IMR-90 (cell line): ENCODE measurements at regions not wholly inside any gene's neighbourhood (a gene's known extent, or its start where the extent isn't known, plus 50 kb on each side); places are given as distances from the start of the nearest gene placed in this dataset.
A peak's percentile ranks its signal among the peaks of the same experiment; 100 is the strongest.

ENCODE experiments used
- ATAC-seq: fragments of 200-7000 bp; cut with Tn5 transposase; 2 replicates; pipeline ENCODE4 v1.9.1; 2020; ENCODE audit warnings: low read depth, mild to moderate bottlenecking, moderate library complexity
- BruUV-seq: library from RNA; stranded (reverse); fragments of 400-500 nt; replicated peaks from 2 replicates; lab custom pipeline; 2021; lab: Mats Ljungman, UMichigan
- CTCF ChIA-PET: fragments of 300-600 bp; formaldehyde crosslinking; extraction: SDS; loops from one replicate; lab custom pipeline; 2021; ENCODE audit warnings: antibody characterized with exemption; lab: Yijun Ruan, JAX
- POLR2A ChIA-PET: fragments of 300-600 bp; sonication (Branson Sonifier 250); formaldehyde crosslinking; loops from one replicate; lab custom pipeline; 2022; ENCODE audit warnings: antibody characterized with exemption; ENCODE audit not compliant: unreplicated experiment; lab: Charles Lee
- DNase-seq: peaks from one replicate; pipeline ENCODE4 v3.0.0; 2013
- H2AFZ ChIP-seq: replicated peaks from 2 replicates; pipeline ENCODE3; 2013; ENCODE audit warnings: low read length, mild to moderate bottlenecking; ENCODE audit not compliant: poor library complexity
- H2AK5ac ChIP-seq: 2 replicates; pipeline ENCODE4 v1.6.1; 2013; ENCODE audit warnings: low read depth, low read length, inconsistent platforms
- H2AK9ac ChIP-seq: replicated peaks from 2 replicates; pipeline ENCODE3; 2013; ENCODE audit warnings: mild to moderate bottlenecking, low read depth, low read length, moderate library complexity; ENCODE audit not compliant: poor library complexity
- H2BK120ac ChIP-seq: 2 replicates; pipeline ENCODE4 v1.6.1; 2013; ENCODE audit warnings: low read depth, low read length, inconsistent platforms
- H2BK15ac ChIP-seq: 3 replicates; pipeline ENCODE4 v1.6.1; 2013; ENCODE audit warnings: low read depth, low read length, inconsistent platforms
- H2BK20ac ChIP-seq: 2 replicates; pipeline ENCODE4 v1.6.1; 2013; ENCODE audit warnings: low read depth, mild to moderate bottlenecking, inconsistent platforms, low read length, moderate library complexity
- H2BK5ac ChIP-seq: 2 replicates; pipeline ENCODE4 v1.6.1; 2013; ENCODE audit warnings: mild to moderate bottlenecking, low read depth, low read length, inconsistent platforms; ENCODE audit not compliant: poor library complexity, severe bottlenecking
- H3K14ac ChIP-seq: replicated peaks from 2 replicates; pipeline ENCODE4 v1.6.1; 2013; ENCODE audit warnings: low read depth, low read length, inconsistent platforms
- H3K18ac ChIP-seq: 2 replicates; pipeline ENCODE4 v1.6.1; 2013; ENCODE audit warnings: low read depth, low read length, control low read depth
- H3K23ac ChIP-seq: 2 replicates; pipeline ENCODE4 v1.6.1; 2013; ENCODE audit warnings: low read depth, low read length, inconsistent platforms
- H3K27ac ChIP-seq: 2 replicates; pipeline ENCODE4 v1.5.1; 2013; ENCODE audit warnings: mild to moderate bottlenecking, control low read depth, low read length; ENCODE audit not compliant: insufficient read depth
- H3K27me3 ChIP-seq: 2 replicates; pipeline ENCODE4 v1.6.1; 2013; ENCODE audit warnings: low read length; ENCODE audit not compliant: control insufficient read depth, insufficient read depth
- H3K36me3 ChIP-seq: 2 replicates; pipeline ENCODE4 v1.6.1; 2013; ENCODE audit warnings: low read length, mixed read lengths; ENCODE audit not compliant: control insufficient read depth, insufficient read depth
- H3K4ac ChIP-seq: 2 replicates; pipeline ENCODE4 v1.6.1; 2013; ENCODE audit warnings: low read depth, low read length, inconsistent platforms
- H3K4me1 ChIP-seq: 2 replicates; pipeline ENCODE4 v1.6.1; 2013; ENCODE audit warnings: low read length, mixed read lengths; ENCODE audit not compliant: control insufficient read depth, insufficient read depth
- H3K4me2 ChIP-seq: 2 replicates; pipeline ENCODE4 v1.6.1; 2013; ENCODE audit warnings: low read depth, mild to moderate bottlenecking, control low read depth, low read length, moderate library complexity
- H3K4me3 ChIP-seq: 2 replicates; pipeline ENCODE4 v1.5.1; 2013; ENCODE audit warnings: low read depth, mild to moderate bottlenecking, control low read depth, low read length, moderate library complexity; ENCODE audit not compliant: insufficient read depth
- H3K56ac ChIP-seq: 2 replicates; pipeline ENCODE4 v1.6.1; 2013; ENCODE audit warnings: low read length, inconsistent platforms; ENCODE audit not compliant: insufficient read depth; ENCODE audit errors: extremely low read depth
- H3K79me1 ChIP-seq, 2 experiments: 2 replicates each; pipeline ENCODE4 v1.6.1; 2013; ENCODE audit warnings: low read length in 2 of 2, inconsistent platforms in 1 of 2, low read depth in 1 of 2
- H3K9ac ChIP-seq: 2 replicates; pipeline ENCODE4 v1.6.1; 2013; ENCODE audit warnings: low read depth, low read length, control low read depth
- H3K9me1 ChIP-seq: 2 replicates; pipeline ENCODE4 v1.6.1; 2013; ENCODE audit warnings: low read length, inconsistent platforms; ENCODE audit not compliant: insufficient read depth
- H3K9me3 ChIP-seq: 2 replicates; pipeline ENCODE4 v1.6.1; 2013; ENCODE audit warnings: low read length; ENCODE audit not compliant: control insufficient read depth, insufficient read depth
- H4K20me1 ChIP-seq: 2 replicates; pipeline ENCODE4 v1.6.1; 2013; ENCODE audit warnings: low read length, inconsistent platforms; ENCODE audit not compliant: insufficient read depth
- H4K5ac ChIP-seq: 2 replicates; pipeline ENCODE4 v1.6.1; 2013; ENCODE audit warnings: mild to moderate bottlenecking, low read depth, low read length, control low read depth
- H4K8ac ChIP-seq, 2 experiments: 2 replicates each; pipeline ENCODE4 v1.6.1; 2013; ENCODE audit warnings: low read depth in 2 of 2, low read length in 2 of 2, control low read depth in 1 of 2, inconsistent platforms in 1 of 2
- H4K91ac ChIP-seq: 2 replicates; pipeline ENCODE4 v1.6.1; 2013; ENCODE audit warnings: low read depth, low read length, inconsistent platforms; ENCODE audit not compliant: insufficient read depth
- MAZ ChIP-seq: IDR thresholded peaks from 2 replicates; pipeline ENCODE4 v1.6.1; 2012; ENCODE audit warnings: low read depth, mild to moderate bottlenecking, low read length, improper control_type of control experiment, moderate library complexity, borderline replicate concordance
- POLR2A ChIP-seq: IDR thresholded peaks from 2 replicates; pipeline ENCODE4 v1.6.1; 2012; ENCODE audit warnings: mild to moderate bottlenecking, low read depth, low read length
- dilution Hi-C: fragments of 300-500 bp; cut with HindIII; formaldehyde crosslinking; loops from one replicate; pipeline ENCODE4 v1.14.3; 2018; ENCODE audit warnings: low sequenced_read_pairs; ENCODE audit not compliant: unreplicated experiment
- in situ Hi-C: fragments of 300-500 bp; cut with MboI; formaldehyde crosslinking; loops from 3 replicates; pipeline ENCODE4 v1.14.3; 2019; ENCODE audit warnings: low sequenced_read_pairs, inconsistent platforms, mixed read lengths
- intact Hi-C: fragments of 100-400 bp; cut with micrococcal nuclease; formaldehyde crosslinking; loops from 2 replicates; pipeline ENCODE4 v1.10.0; 2022

GRCh38 chr3:117788061-117788460, 1078.5 kb downstream of the TUSC7 start:
- Histone ChIP-seq H3K4me2 (no peak overlapping the region), H3K23ac (no peak overlapping the region), H2BK120ac (peak overlapping the region; percentile 54; the same call in 1 of the 2 replicates), H3K4me3 (no peak overlapping the region), H2BK20ac (no peak overlapping the region), H4K20me1 (no peaks in the 10 kb centered on the region; the same call in 1 of the 2 replicates), H3K27ac (no peak overlapping the region), H3K4ac (no peak overlapping the region), H2BK5ac (no peak overlapping the region), H2AFZ (no peak overlapping the region), H3K56ac (no peak overlapping the region), H2AK5ac (no peak overlapping the region), H2BK15ac (no peak overlapping the region), H4K5ac (no peak overlapping the region), H3K9ac (no peak overlapping the region), H4K8ac (0 out of 4 replicates have a peak overlapping the region, but pooled peaks of 1 of the 2 experiments have one; percentile 17), H3K79me1 (no peaks in the 10 kb centered on the region), H3K14ac (no peak overlapping the region), H2AK9ac (no peak overlapping the region), H3K36me3 (no peaks in the 10 kb centered on the region), H4K91ac (no peak overlapping the region), H3K9me1 (peaks cover 4% of the 10 kb centered on the region), H3K9me3 (no peaks in the 10 kb centered on the region), H3K27me3 (no peaks in the 10 kb centered on the region), H3K4me1 (peaks cover 12% of the 10 kb centered on the region), H3K18ac (no peak overlapping the region)
- CTCF ChIA-PET = interaction anchor here (0.9 kb wide), 1 partner anchor 9 kb away, joined by 3 read pairs; no protein-coding TSS in a partner anchor
- intact Hi-C loops = loop anchor here (5.0 kb wide), 1 partner anchor 209 kb away; no protein-coding TSS in a partner anchor
- in situ Hi-C loops = no loop called here
- BruUV-seq = no TSS peak
- ATAC-seq (peak; percentile 89), DNase-seq (peak; percentile 90)
- dilution Hi-C loops = no loop called here
- TF ChIP-seq MAZ (no peak), POLR2A (no peak)
- POLR2A ChIA-PET = no interaction called here
